ENCODE measurements at regions not wholly inside any gene's neighbourhood (a gene's known extent, or its start where the extent isn't known, plus 50 kb on each side); places are given as distances from the start of the nearest gene placed in this dataset.

DNA sequence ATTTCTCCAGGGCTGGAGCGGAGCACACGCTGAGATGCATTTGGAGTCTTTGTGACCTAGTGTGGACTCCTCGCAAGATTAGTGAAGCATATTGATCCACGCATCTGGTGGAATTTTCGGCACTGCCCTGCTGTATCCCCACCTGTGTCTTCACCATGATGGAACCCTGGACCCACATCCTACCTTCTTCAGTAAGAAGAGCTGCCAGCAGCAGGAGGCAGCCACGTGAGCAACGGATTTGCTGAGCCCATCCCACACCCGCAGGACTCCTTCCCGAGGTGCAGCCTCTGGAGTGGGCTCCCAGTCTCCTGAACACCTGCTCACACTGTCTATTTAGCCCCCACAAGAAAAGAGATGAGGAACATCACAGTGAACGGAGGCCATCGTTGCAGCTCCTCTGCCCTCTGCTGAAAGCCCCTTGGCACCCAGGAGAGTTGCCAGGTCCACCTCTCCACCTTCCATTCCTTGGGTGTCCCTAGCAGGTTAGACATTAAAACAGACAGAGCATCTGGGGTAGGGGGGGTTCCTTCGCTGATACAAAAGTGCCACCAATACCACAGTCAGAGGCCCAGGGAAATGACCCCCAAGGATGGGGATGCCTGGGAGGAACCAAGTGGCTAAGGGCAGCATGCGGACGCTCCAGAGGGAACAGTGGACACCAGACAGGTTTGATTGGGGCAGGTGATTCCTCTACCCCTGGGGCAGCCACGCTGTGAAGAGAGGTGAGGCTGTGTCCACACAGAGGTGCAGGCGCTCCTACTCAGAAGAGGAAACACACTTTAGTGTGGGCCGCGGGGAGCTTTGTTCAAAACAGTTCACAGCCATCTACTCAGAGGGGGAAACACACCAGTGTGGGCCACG lies 302.8 kb upstream of the SALL3 start:
- no peak for DNase-seq (ENCODE audit: low read depth)
- no peak overlapping the region for H3K4me3 ChIP-seq (ENCODE audit: control insufficient read depth, low read depth, low read length)
- TF ChIP-seq, protein P1, sequence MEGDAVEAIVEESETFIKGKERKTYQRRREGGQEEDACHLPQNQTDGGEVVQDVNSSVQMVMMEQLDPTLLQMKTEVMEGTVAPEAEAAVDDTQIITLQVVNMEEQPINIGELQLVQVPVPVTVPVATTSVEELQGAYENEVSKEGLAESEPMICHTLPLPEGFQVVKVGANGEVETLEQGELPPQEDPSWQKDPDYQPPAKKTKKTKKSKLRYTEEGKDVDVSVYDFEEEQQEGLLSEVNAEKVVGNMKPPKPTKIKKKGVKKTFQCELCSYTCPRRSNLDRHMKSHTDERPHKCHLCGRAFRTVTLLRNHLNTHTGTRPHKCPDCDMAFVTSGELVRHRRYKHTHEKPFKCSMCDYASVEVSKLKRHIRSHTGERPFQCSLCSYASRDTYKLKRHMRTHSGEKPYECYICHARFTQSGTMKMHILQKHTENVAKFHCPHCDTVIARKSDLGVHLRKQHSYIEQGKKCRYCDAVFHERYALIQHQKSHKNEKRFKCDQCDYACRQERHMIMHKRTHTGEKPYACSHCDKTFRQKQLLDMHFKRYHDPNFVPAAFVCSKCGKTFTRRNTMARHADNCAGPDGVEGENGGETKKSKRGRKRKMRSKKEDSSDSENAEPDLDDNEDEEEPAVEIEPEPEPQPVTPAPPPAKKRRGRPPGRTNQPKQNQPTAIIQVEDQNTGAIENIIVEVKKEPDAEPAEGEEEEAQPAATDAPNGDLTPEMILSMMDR (IDR thresholded peaks at IDR 0.05; ENCODE audit: control insufficient read depth, insufficient read depth, low read depth, low read length, missing control alignments), result no peak

DNA sequence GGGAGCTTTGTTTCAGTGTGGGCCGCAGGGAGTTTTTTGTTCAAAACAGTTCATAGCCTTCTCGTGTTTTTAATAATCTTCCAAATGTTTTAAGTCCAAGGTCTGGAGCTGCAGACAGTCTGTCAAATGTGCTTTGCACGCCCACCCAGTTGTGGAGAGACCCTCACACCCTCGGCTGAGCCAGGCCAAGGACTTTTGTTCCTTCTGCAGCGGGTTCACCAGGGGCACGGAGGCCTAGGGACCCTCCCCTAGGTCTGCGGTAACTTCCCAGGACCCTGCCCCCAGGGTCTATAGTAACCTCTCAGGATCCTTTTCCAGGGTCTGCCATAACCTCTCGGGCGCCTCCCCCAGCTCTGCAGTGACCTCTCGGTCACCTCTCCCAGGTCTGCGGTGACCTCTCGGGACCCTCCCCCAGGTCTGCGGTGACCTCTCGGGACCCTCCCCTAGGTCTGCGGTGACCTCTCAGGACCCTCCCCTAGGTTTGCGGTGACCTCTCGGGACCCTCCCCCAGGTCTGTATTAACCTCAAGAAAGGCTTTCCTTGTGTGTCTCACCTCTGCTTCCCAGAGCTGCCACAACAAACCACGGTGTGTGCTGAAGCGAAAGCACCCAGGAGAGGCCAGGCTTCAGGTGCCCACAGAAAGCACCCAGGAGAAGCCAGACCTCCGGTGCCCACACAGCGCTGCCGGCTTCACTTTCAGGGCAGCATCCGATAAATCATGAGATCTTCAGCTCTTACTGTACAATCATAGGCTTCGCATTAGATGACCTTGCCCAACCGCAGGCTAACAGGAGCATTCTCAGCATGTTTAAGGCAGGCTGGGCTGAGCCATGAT lies 301.9 kb upstream of the SALL3 start:
- H3K4me3 ChIP-seq (ENCODE audit: control insufficient read depth, low read depth, low read length), result no peak overlapping the region
- TF ChIP-seq, protein P1 (IDR thresholded peaks at IDR 0.05; ENCODE audit: control insufficient read depth, insufficient read depth, low read depth, low read length, missing control alignments), result no peak
- DNase-seq (ENCODE audit: low read depth), result no peak

DNA sequence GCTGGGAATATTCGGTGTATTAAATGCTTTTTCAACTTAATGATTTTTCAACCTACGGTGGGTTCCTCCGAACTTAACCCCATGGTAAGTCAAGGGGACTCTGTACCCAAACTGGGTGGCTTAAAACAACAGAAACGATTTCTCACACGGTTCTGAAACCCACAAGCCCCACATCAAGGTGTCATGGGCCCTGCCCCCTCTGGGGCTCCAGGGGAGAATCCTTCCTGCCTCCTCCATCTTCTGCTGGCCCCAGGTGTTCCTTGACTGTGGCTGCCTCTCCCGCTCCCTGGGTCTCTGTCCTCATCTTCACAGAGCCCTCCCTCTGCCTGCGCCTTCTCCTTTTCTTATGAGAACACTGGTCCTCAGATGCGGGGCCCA lies 301.3 kb upstream of the SALL3 start:
- no peak overlapping the region for H3K4me3 ChIP-seq (ENCODE audit: control insufficient read depth, low read depth, low read length)
- TF ChIP-seq, protein P1 (IDR thresholded peaks at IDR 0.05; ENCODE audit: control insufficient read depth, insufficient read depth, low read depth, low read length, missing control alignments), result no peak
- no peak for DNase-seq (ENCODE audit: low read depth)

DNA sequence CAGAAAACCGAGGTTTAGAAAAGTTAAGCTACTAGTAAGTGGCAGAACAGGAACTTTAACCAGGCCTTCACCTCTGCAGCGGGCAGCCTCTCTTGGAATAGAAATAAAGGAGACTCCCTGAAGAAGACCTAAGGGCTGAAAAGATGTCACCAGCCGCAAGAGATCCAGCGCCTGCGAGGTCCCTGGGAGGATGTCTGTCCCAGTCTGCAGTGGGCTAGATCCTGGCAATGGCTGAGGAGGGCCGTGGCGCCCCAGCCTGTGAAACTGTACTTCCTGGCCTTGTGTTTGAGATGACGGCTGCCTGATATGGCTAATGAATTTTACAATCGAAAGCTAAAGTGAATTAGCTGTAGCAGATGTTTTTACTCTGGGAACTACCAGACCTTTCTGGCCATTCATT lies 300.6 kb upstream of the SALL3 start:
- DNase-seq (ENCODE audit: low read depth), result no peak
- no peak overlapping the region for H3K4me3 ChIP-seq (ENCODE audit: control insufficient read depth, low read depth, low read length)
- TF ChIP-seq, protein P1 (IDR thresholded peaks at IDR 0.05; ENCODE audit: control insufficient read depth, insufficient read depth, low read depth, low read length, missing control alignments), result no peak

DNA sequence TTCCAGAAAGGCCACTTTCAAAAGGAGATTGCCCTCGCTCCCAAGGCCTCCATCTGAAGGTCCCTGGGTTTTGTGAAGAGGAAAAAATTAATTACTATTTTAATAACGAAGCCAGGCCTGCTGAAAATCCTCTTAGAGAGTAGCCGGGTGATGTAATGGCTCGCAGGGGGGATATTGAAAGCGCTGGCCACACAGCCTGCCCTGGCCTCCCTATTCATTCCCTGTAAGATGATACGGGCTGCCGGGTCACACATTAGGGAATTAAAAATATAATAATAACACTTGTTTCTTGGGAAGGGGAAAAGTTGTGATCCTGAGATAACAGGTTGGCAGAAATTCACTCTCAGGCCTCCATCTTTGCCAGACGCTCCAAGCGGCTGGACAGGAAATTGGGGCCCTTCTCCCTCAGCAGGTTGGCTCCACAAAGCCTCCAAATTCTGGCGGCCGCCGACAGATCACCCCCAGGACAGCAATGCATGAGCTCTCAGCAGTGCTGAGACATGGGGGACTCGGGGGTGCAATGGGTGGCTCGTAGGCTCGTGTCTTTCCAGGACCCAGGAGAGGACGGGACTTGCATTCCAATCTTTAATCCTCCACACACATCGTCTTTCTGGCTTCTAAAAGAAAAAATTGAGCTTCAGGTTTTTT lies 299.9 kb upstream of the SALL3 start:
- TF ChIP-seq, protein P1 (IDR thresholded peaks at IDR 0.05; ENCODE audit: control insufficient read depth, insufficient read depth, low read depth, low read length, missing control alignments), result no peak
- H3K4me3 ChIP-seq (ENCODE audit: control insufficient read depth, low read depth, low read length), result no peak overlapping the region
- DNase-seq (ENCODE audit: low read depth), result no peak

DNA sequence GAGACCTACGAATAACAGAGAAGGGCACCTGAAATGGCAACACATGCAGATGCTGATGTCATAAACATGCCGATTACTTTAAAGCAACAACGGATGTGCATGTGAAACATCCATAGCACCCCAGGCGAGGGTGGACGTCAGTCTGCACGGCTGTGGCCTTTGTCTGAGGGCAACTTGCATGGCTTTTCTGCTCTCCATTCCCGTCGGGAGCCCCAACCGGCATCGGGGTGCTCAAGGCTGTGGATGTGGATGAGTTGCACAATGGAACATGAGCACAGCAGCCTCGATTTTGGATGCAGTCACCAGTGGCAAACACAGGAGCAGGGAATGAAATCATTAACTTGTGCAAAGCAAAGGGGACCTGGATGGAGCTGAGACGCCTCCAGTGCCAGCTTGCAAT lies 298.2 kb upstream of the SALL3 start:
- no peak overlapping the region for H3K4me3 ChIP-seq (ENCODE audit: control insufficient read depth, low read depth, low read length)
- TF ChIP-seq, protein P1 (IDR thresholded peaks at IDR 0.05; ENCODE audit: control insufficient read depth, insufficient read depth, low read depth, low read length, missing control alignments), result no peak
- DNase-seq (ENCODE audit: low read depth), result no peak

All from AG09309 (cell line).